ENCODE measurements at regions not wholly inside any gene's neighbourhood (a gene's known extent, or its start where the extent isn't known, plus 50 kb on each side); places are given as distances from the start of the nearest gene placed in this dataset.

- CTCF ChIA-PET, result no interaction called here
- no TSS peak for BruUV-seq (replicated peaks)
Measured at GRCh38 chr4:188767496-188767895, 628.3 kb downstream of the TRIML1 start.

DNA sequence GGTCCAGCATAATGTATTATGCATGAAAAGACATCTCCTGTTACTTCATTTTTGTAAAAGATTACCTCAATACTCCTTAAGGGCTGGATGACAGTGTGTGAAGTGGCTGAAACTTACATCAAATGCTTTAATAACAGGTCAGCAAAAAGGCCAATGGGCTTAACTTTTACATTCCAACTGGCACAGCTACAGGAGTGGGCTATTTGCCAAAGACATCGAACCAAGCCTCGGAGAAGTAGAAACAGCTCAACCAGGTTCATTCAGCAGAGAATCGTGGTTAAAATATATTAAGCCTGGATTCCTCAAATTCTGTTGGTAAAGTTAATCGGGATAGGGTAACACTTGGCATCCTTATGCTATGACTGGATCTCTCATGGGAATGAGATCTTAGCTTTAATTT is 639.7 kb downstream of the TRIML1 start:
- in situ Hi-C loops (cut with HindIII; ENCODE audit: low pct_unique_long_range_greater_than_20kb, low sequenced_read_pairs), result no loop called here
- BruUV-seq (replicated peaks), result no TSS peak
- ChIA-PET CTCF (no interaction called here), POLR2A (no interaction called here)
- H3K27me3 ChIP-seq (ENCODE audit: control insufficient read depth, insufficient read depth, low read length), result no peaks in the 10 kb centered on the region
- no peak overlapping the region for H3K4me3 ChIP-seq (ENCODE audit: low read depth in 2 of 2, low read length in 2 of 2)
- intact Hi-C loops (cut with micrococcal nuclease; ENCODE audit: unreplicated experiment), result no loop called here
- H3K4me1 ChIP-seq (ENCODE audit: control insufficient read depth, insufficient read depth, low read length), result no peaks in the 10 kb centered on the region
- no peaks in the 10 kb centered on the region; the same call in 1 of the 2 replicates for H3K36me3 ChIP-seq (ENCODE audit: control insufficient read depth, insufficient read depth, low read length)
- DNase-seq (ENCODE audit: low read depth, low spot score) (no peak), ATAC-seq (no peak)
- TF ChIP-seq SIN3A (IDR thresholded peaks at IDR 0.05; ENCODE audit: borderline replicate concordance, insufficient read depth, low read depth, low read length), result no peak
- TF ChIP-seq, protein P1, sequence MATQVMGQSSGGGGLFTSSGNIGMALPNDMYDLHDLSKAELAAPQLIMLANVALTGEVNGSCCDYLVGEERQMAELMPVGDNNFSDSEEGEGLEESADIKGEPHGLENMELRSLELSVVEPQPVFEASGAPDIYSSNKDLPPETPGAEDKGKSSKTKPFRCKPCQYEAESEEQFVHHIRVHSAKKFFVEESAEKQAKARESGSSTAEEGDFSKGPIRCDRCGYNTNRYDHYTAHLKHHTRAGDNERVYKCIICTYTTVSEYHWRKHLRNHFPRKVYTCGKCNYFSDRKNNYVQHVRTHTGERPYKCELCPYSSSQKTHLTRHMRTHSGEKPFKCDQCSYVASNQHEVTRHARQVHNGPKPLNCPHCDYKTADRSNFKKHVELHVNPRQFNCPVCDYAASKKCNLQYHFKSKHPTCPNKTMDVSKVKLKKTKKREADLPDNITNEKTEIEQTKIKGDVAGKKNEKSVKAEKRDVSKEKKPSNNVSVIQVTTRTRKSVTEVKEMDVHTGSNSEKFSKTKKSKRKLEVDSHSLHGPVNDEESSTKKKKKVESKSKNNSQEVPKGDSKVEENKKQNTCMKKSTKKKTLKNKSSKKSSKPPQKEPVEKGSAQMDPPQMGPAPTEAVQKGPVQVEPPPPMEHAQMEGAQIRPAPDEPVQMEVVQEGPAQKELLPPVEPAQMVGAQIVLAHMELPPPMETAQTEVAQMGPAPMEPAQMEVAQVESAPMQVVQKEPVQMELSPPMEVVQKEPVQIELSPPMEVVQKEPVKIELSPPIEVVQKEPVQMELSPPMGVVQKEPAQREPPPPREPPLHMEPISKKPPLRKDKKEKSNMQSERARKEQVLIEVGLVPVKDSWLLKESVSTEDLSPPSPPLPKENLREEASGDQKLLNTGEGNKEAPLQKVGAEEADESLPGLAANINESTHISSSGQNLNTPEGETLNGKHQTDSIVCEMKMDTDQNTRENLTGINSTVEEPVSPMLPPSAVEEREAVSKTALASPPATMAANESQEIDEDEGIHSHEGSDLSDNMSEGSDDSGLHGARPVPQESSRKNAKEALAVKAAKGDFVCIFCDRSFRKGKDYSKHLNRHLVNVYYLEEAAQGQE (IDR thresholded peaks at IDR 0.05; ENCODE audit: insufficient read depth in 1 of 2, low read depth in 2 of 2, low read length in 1 of 2), result no peak
- TF ChIP-seq POLR2AphosphoS5 (IDR thresholded peaks at IDR 0.05; ENCODE audit: low read depth, low read length), result no peak
- no peak for TF ChIP-seq TCF7L2 (IDR thresholded peaks at IDR 0.05; ENCODE audit: low read depth, low read length)
- TF ChIP-seq, protein P2, sequence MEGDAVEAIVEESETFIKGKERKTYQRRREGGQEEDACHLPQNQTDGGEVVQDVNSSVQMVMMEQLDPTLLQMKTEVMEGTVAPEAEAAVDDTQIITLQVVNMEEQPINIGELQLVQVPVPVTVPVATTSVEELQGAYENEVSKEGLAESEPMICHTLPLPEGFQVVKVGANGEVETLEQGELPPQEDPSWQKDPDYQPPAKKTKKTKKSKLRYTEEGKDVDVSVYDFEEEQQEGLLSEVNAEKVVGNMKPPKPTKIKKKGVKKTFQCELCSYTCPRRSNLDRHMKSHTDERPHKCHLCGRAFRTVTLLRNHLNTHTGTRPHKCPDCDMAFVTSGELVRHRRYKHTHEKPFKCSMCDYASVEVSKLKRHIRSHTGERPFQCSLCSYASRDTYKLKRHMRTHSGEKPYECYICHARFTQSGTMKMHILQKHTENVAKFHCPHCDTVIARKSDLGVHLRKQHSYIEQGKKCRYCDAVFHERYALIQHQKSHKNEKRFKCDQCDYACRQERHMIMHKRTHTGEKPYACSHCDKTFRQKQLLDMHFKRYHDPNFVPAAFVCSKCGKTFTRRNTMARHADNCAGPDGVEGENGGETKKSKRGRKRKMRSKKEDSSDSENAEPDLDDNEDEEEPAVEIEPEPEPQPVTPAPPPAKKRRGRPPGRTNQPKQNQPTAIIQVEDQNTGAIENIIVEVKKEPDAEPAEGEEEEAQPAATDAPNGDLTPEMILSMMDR (IDR thresholded peaks at IDR 0.05), result no peak
- no peak overlapping the region for H3K27ac ChIP-seq (ENCODE audit: low read length)
- H3K9me3 ChIP-seq (ENCODE audit: control insufficient read depth, insufficient read depth, low read depth, low read length), result no peaks in the 10 kb centered on the region

More at GRCh38 chr4:188767496-188767895, 628.3 kb downstream of the TRIML1 start:
- intact Hi-C loops (cut with micrococcal nuclease; ENCODE audit: unreplicated experiment) (no loop called here), in situ Hi-C loops (cut with HindIII; ENCODE audit: low pct_unique_long_range_greater_than_20kb, low sequenced_read_pairs) (no loop called here)
- Histone ChIP-seq H3K27ac (ENCODE audit: low read length) (no peak overlapping the region), H3K4me3 (ENCODE audit: low read depth in 2 of 2, low read length in 2 of 2) (no peak overlapping the region), H3K36me3 (ENCODE audit: control insufficient read depth, insufficient read depth, low read length) (no peaks in the 10 kb centered on the region), H3K4me1 (ENCODE audit: control insufficient read depth, insufficient read depth, low read length) (no peaks in the 10 kb centered on the region), H3K27me3 (ENCODE audit: control insufficient read depth, insufficient read depth, low read length) (no peaks in the 10 kb centered on the region), H3K9me3 (ENCODE audit: control insufficient read depth, insufficient read depth, low read depth, low read length) (no peaks in the 10 kb centered on the region)
- no peak for TF ChIP-seq TCF7L2 (IDR thresholded peaks at IDR 0.05; ENCODE audit: low read depth, low read length)
- no peak for DNase-seq (ENCODE audit: low read depth, low spot score)
- POLR2A ChIA-PET, result no interaction called here
- no peak for ATAC-seq

DNA sequence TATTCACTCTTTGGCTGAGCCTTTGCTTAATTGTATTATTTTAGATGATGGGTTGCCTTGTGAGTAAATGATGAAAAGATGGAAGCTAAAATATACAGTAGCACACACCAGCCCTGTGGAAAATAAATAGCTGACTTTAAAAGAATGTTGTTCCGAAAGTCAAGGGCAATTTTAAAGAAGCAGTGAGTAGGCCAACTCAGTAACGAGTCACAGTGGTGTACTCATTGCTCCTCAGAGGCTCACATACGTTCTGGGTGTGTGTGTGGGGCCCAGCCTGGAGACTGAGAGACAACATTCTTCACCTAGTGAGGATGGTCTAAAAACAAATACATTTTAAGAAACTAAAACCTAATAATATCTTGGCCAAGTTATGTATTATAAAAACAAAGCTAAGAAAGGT is 640.3 kb downstream of the TRIML1 start:
- no peaks in the 10 kb centered on the region; the same call in 1 of the 2 replicates for H3K36me3 ChIP-seq (ENCODE audit: control insufficient read depth, insufficient read depth, low read length)
- no peaks in the 10 kb centered on the region for H3K27me3 ChIP-seq (ENCODE audit: control insufficient read depth, insufficient read depth, low read length)
- intact Hi-C loops (cut with micrococcal nuclease; ENCODE audit: unreplicated experiment) (no loop called here), in situ Hi-C loops (cut with HindIII; ENCODE audit: low pct_unique_long_range_greater_than_20kb, low sequenced_read_pairs) (no loop called here)
- ChIA-PET CTCF (interaction anchor here (0.7 kb wide), 1 partner anchor 279 kb away, joined by 18 read pairs; no protein-coding TSS in a partner anchor), POLR2A (no interaction called here)
- no peaks in the 10 kb centered on the region for H3K4me1 ChIP-seq (ENCODE audit: control insufficient read depth, insufficient read depth, low read length)
- BruUV-seq (replicated peaks), result no TSS peak
- H3K4me3 ChIP-seq (ENCODE audit: low read depth in 2 of 2, low read length in 2 of 2), result no peak overlapping the region
- ATAC-seq (no peak), DNase-seq (ENCODE audit: low read depth, low spot score) (no peak)
- no peak overlapping the region for H3K27ac ChIP-seq (ENCODE audit: low read length)
- TF ChIP-seq, protein P2 (IDR thresholded peaks at IDR 0.05), result no peak
- TF ChIP-seq TCF7L2 (IDR thresholded peaks at IDR 0.05; ENCODE audit: low read depth, low read length) (no peak), POLR2AphosphoS5 (IDR thresholded peaks at IDR 0.05; ENCODE audit: low read depth, low read length) (no peak), SIN3A (IDR thresholded peaks at IDR 0.05; ENCODE audit: borderline replicate concordance, insufficient read depth, low read depth, low read length) (no peak)
- TF ChIP-seq, protein P1 (IDR thresholded peaks at IDR 0.05; ENCODE audit: insufficient read depth in 1 of 2, low read depth in 2 of 2, low read length in 1 of 2), result no peak
- no peaks in the 10 kb centered on the region for H3K9me3 ChIP-seq (ENCODE audit: control insufficient read depth, insufficient read depth, low read depth, low read length)
